ENCODE measurements at regions not wholly inside any gene's neighbourhood (a gene's known extent, or its start where the extent isn't known, plus 50 kb on each side); places are given as distances from the start of the nearest gene placed in this dataset.

GRCh38 chr2:183229386-183229785, 105.1 kb downstream of the NUP35 start:
- Histone ChIP-seq H3K9ac (ENCODE audit: low read length) (no peak overlapping the region), H3K4me2 (ENCODE audit: low read length) (no peak overlapping the region), H3K9me2 (ENCODE audit: low read depth, low read length) (no peaks in the 10 kb centered on the region)

GRCh38 chr2:183232161-183232865, 108.1 kb downstream of the NUP35 start:
- no peaks in the 10 kb centered on the region for H4K20me1 ChIP-seq (ENCODE audit: insufficient read depth, low read length)
- no peaks in the 10 kb centered on the region for H3K36me3 ChIP-seq (ENCODE audit: insufficient read depth, low read length)
- no peak overlapping the region for H3K4me3 ChIP-seq (ENCODE audit: low read depth, low read length, poor library complexity, severe bottlenecking)
- H3K27ac ChIP-seq (ENCODE audit: low read depth, low read length, poor library complexity, severe bottlenecking), result no peak overlapping the region
- TF ChIP-seq EZH2 (IDR thresholded peaks at IDR 0.05; ENCODE audit: borderline replicate concordance, low read length) (no peak), CTCF (IDR thresholded peaks at IDR 0.05; ENCODE audit: low read length) (no peak)
- H3K27me3 ChIP-seq (ENCODE audit: insufficient read depth, low read length), result no peaks in the 10 kb centered on the region
- H3K4me2 ChIP-seq (ENCODE audit: low read length), result no peak overlapping the region
- H3K9me2 ChIP-seq (ENCODE audit: low read depth, low read length), result no peaks in the 10 kb centered on the region
- no peaks in the 10 kb centered on the region for H3F3A ChIP-seq (ENCODE audit: insufficient read depth, low read length)
- no peak overlapping the region for H2AFZ ChIP-seq (ENCODE audit: low read length)
- no peaks in the 10 kb centered on the region for H3K4me1 ChIP-seq (ENCODE audit: insufficient read depth, low read length, severe bottlenecking)
- no peak overlapping the region for H3K9ac ChIP-seq (ENCODE audit: low read length)
- H3K9me3 ChIP-seq (ENCODE audit: low read length), result no peaks in the 10 kb centered on the region
- no peaks in the 10 kb centered on the region for H3K79me2 ChIP-seq (ENCODE audit: insufficient read depth, low read length)

More at GRCh38 chr2:183229386-183229785, 105.1 kb downstream of the NUP35 start:
- no peaks in the 10 kb centered on the region for H3F3A ChIP-seq (ENCODE audit: insufficient read depth, low read length)
- H3K27me3 ChIP-seq (ENCODE audit: insufficient read depth, low read length), result no peaks in the 10 kb centered on the region
- H4K20me1 ChIP-seq (ENCODE audit: insufficient read depth, low read length), result no peaks in the 10 kb centered on the region
- H3K36me3 ChIP-seq (ENCODE audit: insufficient read depth, low read length), result no peaks in the 10 kb centered on the region; the same call in 1 of the 2 replicates
- no peaks in the 10 kb centered on the region for H3K79me2 ChIP-seq (ENCODE audit: insufficient read depth, low read length)
- TF ChIP-seq EZH2 (IDR thresholded peaks at IDR 0.05; ENCODE audit: borderline replicate concordance, low read length) (no peak), CTCF (IDR thresholded peaks at IDR 0.05; ENCODE audit: low read length) (no peak)
- H3K9me3 ChIP-seq (ENCODE audit: low read length), result no peaks in the 10 kb centered on the region
- H3K27ac ChIP-seq (ENCODE audit: low read depth, low read length, poor library complexity, severe bottlenecking), result no peak overlapping the region
- H3K4me3 ChIP-seq (ENCODE audit: low read depth, low read length, poor library complexity, severe bottlenecking), result no peak overlapping the region
- H3K4me1 ChIP-seq (ENCODE audit: insufficient read depth, low read length, severe bottlenecking), result no peaks in the 10 kb centered on the region
- H2AFZ ChIP-seq (ENCODE audit: low read length), result no peak overlapping the region

GRCh38 chr2:183242937-183243336, 118.7 kb downstream of the NUP35 start:
- Histone ChIP-seq H3K9ac (ENCODE audit: low read length) (no peak overlapping the region), H3K27me3 (ENCODE audit: insufficient read depth, low read length) (no peaks in the 10 kb centered on the region), H2AFZ (ENCODE audit: low read length) (no peak overlapping the region), H3K4me2 (ENCODE audit: low read length) (no peak overlapping the region), H3K9me3 (ENCODE audit: low read length) (no peaks in the 10 kb centered on the region), H3K9me2 (ENCODE audit: low read depth, low read length) (no peaks in the 10 kb centered on the region), H3K27ac (ENCODE audit: low read depth, low read length, poor library complexity, severe bottlenecking) (no peak overlapping the region), H3K36me3 (ENCODE audit: insufficient read depth, low read length) (no peaks in the 10 kb centered on the region), H3F3A (ENCODE audit: insufficient read depth, low read length) (no peaks in the 10 kb centered on the region), H4K20me1 (ENCODE audit: insufficient read depth, low read length) (no peaks in the 10 kb centered on the region), H3K4me3 (ENCODE audit: low read depth, low read length, poor library complexity, severe bottlenecking) (no peak overlapping the region), H3K79me2 (ENCODE audit: insufficient read depth, low read length) (no peaks in the 10 kb centered on the region), H3K4me1 (ENCODE audit: insufficient read depth, low read length, severe bottlenecking) (no peaks in the 10 kb centered on the region)
- TF ChIP-seq EZH2 (IDR thresholded peaks at IDR 0.05; ENCODE audit: borderline replicate concordance, low read length) (no peak), CTCF (IDR thresholded peaks at IDR 0.05; ENCODE audit: low read length) (no peak)

All from OCI-LY1 (cell line).